ENCODE measurements at regions not wholly inside any gene's neighbourhood (a gene's known extent, or its start where the extent isn't known, plus 50 kb on each side); places are given as distances from the start of the nearest gene placed in this dataset.
A peak's percentile ranks its signal among the peaks of the same experiment; 100 is the strongest.

- no peak overlapping the region for H3K9ac ChIP-seq (ENCODE audit: low read depth, low read length)
- H3K79me2 ChIP-seq (ENCODE audit: insufficient read depth, low read length), result no peaks in the 10 kb centered on the region
- no peaks in the 10 kb centered on the region for H3K9me3 ChIP-seq (ENCODE audit: insufficient read depth, low read length, severe bottlenecking)
- H3K4me3 ChIP-seq (ENCODE audit: low read depth in 1 of 2, low read length in 2 of 2), result no peak overlapping the region
- DNase-seq (no peak), ATAC-seq (ENCODE audit: insufficient read depth, low read depth) (no peak)
- H2AFZ ChIP-seq (ENCODE audit: low read depth, low read length), result no peak overlapping the region; the same call in 1 of the 2 replicates
- H3K4me2 ChIP-seq (ENCODE audit: insufficient read depth, low read length), result no peak overlapping the region
- H3K4me1 ChIP-seq (ENCODE audit: insufficient read depth, low read length), result no peaks in the 10 kb centered on the region
- H3K27ac ChIP-seq (ENCODE audit: low read length), result no peak overlapping the region
- H4K20me1 ChIP-seq (ENCODE audit: insufficient read depth, low read length), result no peaks in the 10 kb centered on the region
- no peaks in the 10 kb centered on the region for H3K27me3 ChIP-seq (ENCODE audit: insufficient read depth, low read length, poor library complexity)
- no peak for TF ChIP-seq EZH2 (IDR thresholded peaks at IDR 0.05; ENCODE audit: borderline replicate concordance, low read depth, low read length, severe bottlenecking)
- TF ChIP-seq, protein P1, sequence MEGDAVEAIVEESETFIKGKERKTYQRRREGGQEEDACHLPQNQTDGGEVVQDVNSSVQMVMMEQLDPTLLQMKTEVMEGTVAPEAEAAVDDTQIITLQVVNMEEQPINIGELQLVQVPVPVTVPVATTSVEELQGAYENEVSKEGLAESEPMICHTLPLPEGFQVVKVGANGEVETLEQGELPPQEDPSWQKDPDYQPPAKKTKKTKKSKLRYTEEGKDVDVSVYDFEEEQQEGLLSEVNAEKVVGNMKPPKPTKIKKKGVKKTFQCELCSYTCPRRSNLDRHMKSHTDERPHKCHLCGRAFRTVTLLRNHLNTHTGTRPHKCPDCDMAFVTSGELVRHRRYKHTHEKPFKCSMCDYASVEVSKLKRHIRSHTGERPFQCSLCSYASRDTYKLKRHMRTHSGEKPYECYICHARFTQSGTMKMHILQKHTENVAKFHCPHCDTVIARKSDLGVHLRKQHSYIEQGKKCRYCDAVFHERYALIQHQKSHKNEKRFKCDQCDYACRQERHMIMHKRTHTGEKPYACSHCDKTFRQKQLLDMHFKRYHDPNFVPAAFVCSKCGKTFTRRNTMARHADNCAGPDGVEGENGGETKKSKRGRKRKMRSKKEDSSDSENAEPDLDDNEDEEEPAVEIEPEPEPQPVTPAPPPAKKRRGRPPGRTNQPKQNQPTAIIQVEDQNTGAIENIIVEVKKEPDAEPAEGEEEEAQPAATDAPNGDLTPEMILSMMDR (IDR thresholded peaks at IDR 0.05; ENCODE audit: borderline replicate concordance, extremely low read depth, low read length, poor library complexity, severe bottlenecking), result no peak
- H3K36me3 ChIP-seq (ENCODE audit: insufficient read depth, low read length), result no peaks in the 10 kb centered on the region
Observed at GRCh38 chr14:33859306-33859705, 91.6 kb downstream of the EGLN3 start.

- ATAC-seq (ENCODE audit: insufficient read depth, low read depth) (peak; percentile 35; the same call in 2 of the 3 replicates), DNase-seq (no peak)
- H3K4me2 ChIP-seq (ENCODE audit: insufficient read depth, low read length), result no peak overlapping the region
- no peaks in the 10 kb centered on the region for H4K20me1 ChIP-seq (ENCODE audit: insufficient read depth, low read length)
- H3K27ac ChIP-seq (ENCODE audit: low read length), result no peak overlapping the region
- H3K79me2 ChIP-seq (ENCODE audit: insufficient read depth, low read length), result no peaks in the 10 kb centered on the region
- H3K9ac ChIP-seq (ENCODE audit: low read depth, low read length), result no peak overlapping the region
- no peak overlapping the region for H2AFZ ChIP-seq (ENCODE audit: low read depth, low read length)
- no peaks in the 10 kb centered on the region for H3K27me3 ChIP-seq (ENCODE audit: insufficient read depth, low read length, poor library complexity)
- H3K9me3 ChIP-seq (ENCODE audit: insufficient read depth, low read length, severe bottlenecking), result no peaks in the 10 kb centered on the region
- no peaks in the 10 kb centered on the region for H3K4me1 ChIP-seq (ENCODE audit: insufficient read depth, low read length)
- H3K36me3 ChIP-seq (ENCODE audit: insufficient read depth, low read length), result no peaks in the 10 kb centered on the region
- no peak for TF ChIP-seq EZH2 (IDR thresholded peaks at IDR 0.05; ENCODE audit: borderline replicate concordance, low read depth, low read length, severe bottlenecking)
- TF ChIP-seq, protein P1 (IDR thresholded peaks at IDR 0.05; ENCODE audit: borderline replicate concordance, extremely low read depth, low read length, poor library complexity, severe bottlenecking), result no peak
- H3K4me3 ChIP-seq (ENCODE audit: low read depth in 1 of 2, low read length in 2 of 2), result no peak overlapping the region
Observed at GRCh38 chr14:33857650-33858049, 93.2 kb downstream of the EGLN3 start.

- Histone ChIP-seq H3K4me2 (ENCODE audit: insufficient read depth, low read length) (no peak overlapping the region), H4K20me1 (ENCODE audit: insufficient read depth, low read length) (no peaks in the 10 kb centered on the region), H3K27ac (ENCODE audit: low read length) (no peak overlapping the region), H3K4me3 (ENCODE audit: low read depth in 1 of 2, low read length in 2 of 2) (no peak overlapping the region), H3K9me3 (ENCODE audit: insufficient read depth, low read length, severe bottlenecking) (no peaks in the 10 kb centered on the region), H3K27me3 (ENCODE audit: insufficient read depth, low read length, poor library complexity) (no peaks in the 10 kb centered on the region), H3K9ac (ENCODE audit: low read depth, low read length) (no peak overlapping the region), H2AFZ (ENCODE audit: low read depth, low read length) (no peak overlapping the region), H3K36me3 (ENCODE audit: insufficient read depth, low read length) (no peaks in the 10 kb centered on the region), H3K79me2 (ENCODE audit: insufficient read depth, low read length) (no peaks in the 10 kb centered on the region), H3K4me1 (ENCODE audit: insufficient read depth, low read length) (no peaks in the 10 kb centered on the region)
- no peak for DNase-seq
- TF ChIP-seq EZH2 (IDR thresholded peaks at IDR 0.05; ENCODE audit: borderline replicate concordance, low read depth, low read length, severe bottlenecking), result no peak
- TF ChIP-seq, protein P1 (IDR thresholded peaks at IDR 0.05; ENCODE audit: borderline replicate concordance, extremely low read depth, low read length, poor library complexity, severe bottlenecking), result no peak
- ATAC-seq (ENCODE audit: insufficient read depth, low read depth), result no peak
Observed at GRCh38 chr14:33855672-33856071, 95.2 kb downstream of the EGLN3 start.
